Mammary epithelial cell (primary cell): ENCODE measurements at regions not wholly inside any gene's neighbourhood (a gene's known extent, or its start where the extent isn't known, plus 50 kb on each side); places are given as distances from the start of the nearest gene placed in this dataset.

ENCODE experiments used
- CTCF ChIP-seq, 2 donors: IDR thresholded peaks in 1 of 2; conservative IDR thresholded peaks in 1 of 2; 2 replicates each; pipeline ENCODE4 v1.5.1; 2011 to 2012; ENCODE audit warnings: inconsistent platforms in 2 of 2, low read length in 2 of 2, mild to moderate bottlenecking in 2 of 2, control low read depth in 1 of 2, low read depth in 1 of 2; ENCODE audit not compliant: insufficient read depth in 1 of 2; ENCODE audit errors: extremely low read depth in 1 of 2
- EZH2 ChIP-seq: IDR thresholded peaks from 2 replicates; pipeline ENCODE4 v1.6.1; 2012; ENCODE audit warnings: low read length, inconsistent platforms, borderline replicate concordance

DNA sequence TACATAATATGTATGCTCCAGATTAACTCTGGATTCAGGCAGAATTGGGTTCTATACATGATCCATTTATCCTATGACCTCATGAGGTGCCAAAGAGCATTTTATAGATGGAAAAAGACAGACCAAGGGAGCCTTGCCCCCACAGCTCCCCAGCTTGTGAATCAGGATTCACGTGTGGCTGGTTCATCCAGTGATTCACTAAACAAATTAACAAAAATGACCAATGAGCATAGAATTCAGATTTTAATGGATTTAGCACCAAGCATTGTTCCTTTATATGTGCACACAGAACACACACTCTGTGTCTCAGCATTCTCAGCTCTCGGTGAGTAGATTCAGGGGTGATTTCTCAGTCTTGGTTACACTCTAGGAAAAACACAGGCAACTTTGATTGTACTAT is 51.7 kb upstream of the BARHL2 start:
- TF ChIP-seq CTCF (conservative IDR thresholded peaks at IDR 0.05 in 1 of 2, IDR thresholded peaks at IDR 0.05 in 1 of 2; ENCODE audit: extremely low read depth in 1 of 2, insufficient read depth in 1 of 2, low read depth in 1 of 2, low read length in 2 of 2) (no peak), EZH2 (no peak)
